Mesendoderm (in vitro differentiated cells): ENCODE measurements at regions not wholly inside any gene's neighbourhood (a gene's known extent, or its start where the extent isn't known, plus 50 kb on each side); places are given as distances from the start of the nearest gene placed in this dataset.

Experiments used
- DNase-seq: peaks from one replicate; pipeline ENCODE4 v3.0.0; 2013
- H2AK5ac ChIP-seq: 2 replicates; pipeline ENCODE4 v1.6.1; 2013; ENCODE audit warnings: low read length, inconsistent platforms
- H2BK120ac ChIP-seq: 2 replicates; pipeline ENCODE4 v1.6.1; 2013; ENCODE audit warnings: low read depth, mild to moderate bottlenecking, low read length, moderate library complexity, mixed read lengths
- H2BK15ac ChIP-seq: replicated peaks from 2 replicates; pipeline ENCODE4 v1.6.1; 2013; ENCODE audit warnings: low read depth, mild to moderate bottlenecking, moderate library complexity
- H2BK5ac ChIP-seq: 2 replicates; pipeline ENCODE4 v1.6.1; 2013; ENCODE audit warnings: low read length, inconsistent platforms
- H3K18ac ChIP-seq: 2 replicates; pipeline ENCODE4 v1.6.1; 2013; ENCODE audit warnings: mild to moderate bottlenecking, low read length, mixed read lengths
- H3K23ac ChIP-seq: one replicate; pipeline ENCODE4 v1.6.1; 2013; ENCODE audit warnings: low read length
- H3K27ac ChIP-seq: 2 replicates; pipeline ENCODE4 v1.5.1; 2013; ENCODE audit warnings: low read depth, mild to moderate bottlenecking, inconsistent platforms, low read length, moderate library complexity
- H3K27me3 ChIP-seq: 2 replicates; pipeline ENCODE4 v1.6.1; 2013; ENCODE audit warnings: low read length, control low read depth, mild to moderate bottlenecking, inconsistent platforms; ENCODE audit not compliant: insufficient read depth, poor library complexity
- H3K36me3 ChIP-seq: 2 replicates; pipeline ENCODE4 v1.6.1; 2013; ENCODE audit warnings: low read length, inconsistent platforms; ENCODE audit not compliant: control insufficient read depth, insufficient read depth
- H3K4ac ChIP-seq: one replicate; pipeline ENCODE4 v1.6.1; 2013; ENCODE audit warnings: low read depth, mild to moderate bottlenecking, low read length, moderate library complexity
- H3K4me1 ChIP-seq: 2 replicates; pipeline ENCODE4 v1.6.1; 2013; ENCODE audit warnings: low read depth, low read length, inconsistent platforms; ENCODE audit not compliant: control insufficient read depth
- H3K4me2 ChIP-seq: 2 replicates; pipeline ENCODE4 v1.6.1; 2013; ENCODE audit warnings: low read length
- H3K4me3 ChIP-seq: 2 replicates; pipeline ENCODE4 v1.5.1; 2013; ENCODE audit warnings: mild to moderate bottlenecking, low read length
- H3K56ac ChIP-seq: one replicate; pipeline ENCODE4 v1.6.1; 2013; ENCODE audit warnings: low read length
- H3K79me1 ChIP-seq: 2 replicates; pipeline ENCODE4 v1.6.1; 2013; ENCODE audit warnings: low read length, inconsistent platforms
- H3K79me2 ChIP-seq: 2 replicates; pipeline ENCODE4 v1.6.1; 2013; ENCODE audit warnings: mild to moderate bottlenecking, low read length; ENCODE audit not compliant: control insufficient read depth, insufficient read depth
- H3K9ac ChIP-seq: 2 replicates; pipeline ENCODE4 v1.6.1; 2013; ENCODE audit warnings: low read length, inconsistent platforms
- H4K5ac ChIP-seq: one replicate; pipeline ENCODE4 v1.6.1; 2013; ENCODE audit warnings: low read length
- H4K8ac ChIP-seq: one replicate; pipeline ENCODE4 v1.6.1; 2013; ENCODE audit warnings: low read depth, mild to moderate bottlenecking, control low read depth, low read length, moderate library complexity
- WGBS: extraction: QIAGEN DNeasy Blood & Tissue Kit; methylation state at CpG from one replicate; pipeline ENCODE4 v1.1.7; 2013; ENCODE audit warnings: low lambda C conversion rate, missing lambda C conversion rate; ENCODE audit not compliant: insufficient coverage; ENCODE audit errors: extremely low coverage; 5-methylcytosine and 5-hydroxymethylcytosine counted together

DNA sequence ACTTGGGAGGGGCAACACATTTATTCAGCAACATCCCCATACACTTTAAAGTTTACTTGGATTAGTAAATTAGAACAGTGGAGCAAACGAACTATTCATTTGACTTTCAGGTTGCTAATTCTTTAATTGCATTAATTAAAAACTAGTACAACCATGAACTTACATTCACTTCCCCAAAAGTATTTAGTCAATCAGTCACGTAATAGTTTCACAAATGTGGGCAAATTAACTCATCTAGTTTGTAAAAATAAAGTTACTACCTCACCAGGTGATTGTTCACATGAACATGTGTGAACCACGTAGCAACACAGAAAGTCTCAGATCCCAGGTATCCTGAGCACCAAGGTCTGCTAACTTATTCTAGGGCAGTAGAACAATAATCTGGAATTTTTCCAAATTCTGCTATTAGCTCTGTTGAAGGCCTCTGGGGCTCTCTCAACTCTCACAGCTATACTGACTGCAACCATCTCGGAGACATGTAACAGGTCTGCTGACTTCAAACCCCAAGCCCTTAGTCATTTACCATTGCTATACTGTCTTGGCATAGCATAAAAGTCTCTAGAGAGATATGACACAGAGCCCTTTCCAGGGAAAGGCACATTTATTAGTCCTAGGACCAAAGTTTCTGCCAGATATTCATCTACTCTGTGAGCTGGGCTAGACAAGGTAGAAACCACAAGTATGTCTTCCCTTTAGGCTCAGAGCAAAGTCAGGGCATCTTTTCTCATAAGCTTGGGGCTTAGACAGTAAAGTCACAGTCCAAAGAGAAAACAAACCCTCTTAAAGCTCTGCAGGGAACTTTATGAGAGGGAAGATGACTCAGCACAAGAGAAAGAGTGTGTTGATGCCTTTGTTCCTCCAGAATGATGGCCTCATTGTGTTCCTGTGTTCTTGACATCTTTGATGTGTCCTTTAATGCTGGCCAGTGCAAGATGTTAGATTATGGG is 50.9 kb upstream of the CCDC28A start:
- Histone ChIP-seq H2BK15ac (no peak overlapping the region), H3K79me1 (no peaks in the 10 kb centered on the region), H3K18ac (no peak overlapping the region), H3K27me3 (no peaks in the 10 kb centered on the region), H4K5ac (no peak overlapping the region), H3K79me2 (no peaks in the 10 kb centered on the region), H3K4me3 (no peak overlapping the region), H3K36me3 (no peaks in the 10 kb centered on the region), H2AK5ac (no peak overlapping the region), H2BK5ac (no peak overlapping the region), H3K4ac (no peak overlapping the region), H3K23ac (no peak overlapping the region), H3K4me2 (no peak overlapping the region), H4K8ac (no peak overlapping the region), H2BK120ac (no peak overlapping the region), H3K4me1 (no peaks in the 10 kb centered on the region), H3K9ac (no peak overlapping the region), H3K56ac (no peak overlapping the region), H3K27ac (no peak overlapping the region)
- WGBS = no CpG with 5 or more reads among the region's 4 CpGs
- DNase-seq = peak; percentile 37
